ENCODE measurements at regions not wholly inside any gene's neighbourhood (a gene's known extent, or its start where the extent isn't known, plus 50 kb on each side); places are given as distances from the start of the nearest gene placed in this dataset.

DNA sequence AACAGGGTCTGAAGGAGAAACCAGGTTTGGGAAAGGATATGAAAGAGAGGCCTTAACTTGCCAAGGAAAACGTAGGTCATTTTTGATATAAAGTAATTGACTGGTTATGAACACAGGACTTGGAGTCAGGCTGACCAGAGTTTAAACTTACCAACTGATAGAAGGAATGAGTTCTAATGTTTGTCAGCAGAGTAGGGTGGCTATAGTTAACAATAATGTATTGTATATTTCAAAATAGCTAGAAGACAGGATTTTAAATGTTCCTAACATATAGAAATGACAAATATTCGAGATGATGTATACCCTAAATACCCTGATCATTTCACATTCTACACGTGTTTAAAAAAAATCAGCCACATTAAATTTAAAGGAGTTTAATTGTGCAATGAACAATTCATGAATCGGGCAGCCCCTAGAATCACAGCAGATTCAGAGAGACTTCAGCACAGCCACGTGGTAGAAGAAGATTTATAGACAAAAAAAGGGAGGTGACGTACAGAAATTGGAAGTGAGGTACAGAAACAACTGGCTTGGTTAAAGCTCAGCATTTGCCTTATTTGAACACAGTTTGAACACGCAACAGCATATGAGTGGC, 52.5 kb upstream of the PLEKHG7 start:
- DNase-seq, result no peak

DNA sequence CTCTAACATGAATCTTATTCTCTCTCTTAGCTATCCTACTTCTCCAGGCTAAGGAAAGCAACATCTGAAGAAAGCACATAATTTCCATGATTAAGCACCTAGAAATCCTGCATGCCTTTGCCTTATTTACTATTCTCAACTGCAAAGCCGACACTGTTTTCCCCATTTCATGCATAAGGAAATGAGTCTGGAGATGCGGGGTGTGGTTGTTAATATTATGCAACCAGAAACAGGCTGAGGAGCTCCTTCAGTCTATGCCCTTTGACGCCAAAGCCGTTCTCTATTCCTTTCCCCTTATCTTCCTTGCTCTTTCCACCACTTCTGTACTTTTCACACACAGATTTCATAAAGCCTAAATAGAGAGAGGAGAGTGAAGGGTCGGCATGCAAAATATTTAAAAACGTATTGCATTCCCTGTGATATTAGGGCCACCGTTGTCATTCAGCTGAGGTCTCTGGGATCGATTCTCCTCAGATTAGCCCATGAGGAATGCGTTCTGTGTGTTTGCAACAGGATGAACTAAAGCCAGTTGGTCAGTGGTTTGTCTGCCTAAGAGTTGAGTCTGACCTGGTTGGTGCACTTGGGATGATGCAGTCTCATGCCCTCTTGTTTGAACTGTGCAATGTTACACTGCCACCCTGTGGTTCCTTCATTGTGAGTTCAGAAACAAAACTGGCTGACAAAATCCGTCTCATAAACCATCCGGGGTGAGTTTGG, 53.1 kb upstream of the PLEKHG7 start:
- peak; percentile 47 for DNase-seq

DNA sequence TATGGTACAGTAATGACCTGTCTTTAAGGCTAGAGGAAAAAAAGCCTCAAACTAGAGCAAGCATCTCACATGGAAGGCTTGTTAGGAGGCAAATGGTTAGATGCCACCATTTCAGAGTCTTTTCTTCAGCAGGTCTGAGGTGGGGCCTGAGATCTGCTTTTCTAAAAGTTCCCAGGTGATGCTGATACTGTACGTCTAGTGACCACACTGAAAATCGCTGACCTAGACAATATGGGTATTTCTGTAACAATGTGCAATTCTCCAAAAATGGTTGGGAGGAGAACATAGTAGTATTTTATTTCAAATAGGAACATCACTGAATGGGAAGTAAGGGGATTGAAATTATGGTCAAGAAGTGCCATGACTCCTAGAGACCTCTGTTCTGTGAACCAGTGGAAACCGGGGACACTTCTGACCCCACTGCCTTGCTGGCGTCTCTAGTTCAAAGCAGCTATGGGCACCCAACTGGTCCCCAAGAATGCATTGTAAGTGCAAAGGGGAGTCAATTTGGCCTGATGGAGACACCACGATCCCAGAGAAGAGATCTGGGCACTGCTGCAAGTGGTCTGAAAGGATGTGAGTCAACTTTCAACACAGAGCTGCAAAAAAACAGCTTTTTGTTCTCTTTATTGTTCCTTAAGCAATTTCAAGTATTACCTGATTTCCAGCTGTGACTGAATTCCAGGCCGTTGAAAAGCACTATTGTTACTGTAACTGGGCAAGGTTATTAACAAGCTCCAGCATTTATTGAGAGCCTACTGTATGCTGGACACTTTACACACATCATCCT, 54.4 kb upstream of the PLEKHG7 start:
- no peak for DNase-seq

DNA sequence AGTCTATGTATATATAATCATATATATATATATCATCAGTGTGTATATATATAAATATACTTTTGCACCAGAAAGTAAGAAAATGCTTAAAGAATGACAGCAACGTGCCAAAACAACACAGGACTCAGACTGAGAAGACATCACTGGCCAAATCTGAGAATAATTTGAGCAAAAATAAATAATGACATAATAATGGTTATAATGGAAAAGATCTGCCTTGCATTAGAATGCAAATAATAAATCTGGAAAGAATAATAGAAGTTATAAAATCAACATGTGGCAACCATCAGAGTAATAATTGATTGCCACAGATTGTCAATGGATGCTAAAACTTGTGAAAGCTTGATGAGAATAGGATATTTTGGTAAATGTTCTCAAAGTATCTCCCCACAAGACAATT, 61.5 kb upstream of the PLEKHG7 start:
- DNase-seq, result no peak

DNA sequence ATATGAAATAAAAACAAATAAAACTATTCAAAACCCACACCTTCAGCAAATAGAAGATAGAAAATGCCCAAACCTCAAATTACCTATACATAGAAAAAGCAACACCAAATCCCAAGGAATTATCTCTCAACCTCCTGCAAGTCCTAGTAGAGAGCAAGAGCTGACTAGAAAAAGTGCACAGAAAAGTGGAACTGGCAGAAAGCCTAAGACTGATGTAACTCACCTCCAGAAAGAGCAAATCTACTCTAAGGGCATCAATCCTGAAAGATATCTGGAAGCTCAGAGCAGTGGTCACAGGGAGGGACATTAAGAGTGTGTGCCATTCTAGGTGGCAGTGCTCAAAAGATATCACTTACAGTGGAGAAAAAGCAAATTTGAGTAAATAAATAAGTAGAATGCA, 62.1 kb upstream of the PLEKHG7 start:
- no peak for DNase-seq

DNA sequence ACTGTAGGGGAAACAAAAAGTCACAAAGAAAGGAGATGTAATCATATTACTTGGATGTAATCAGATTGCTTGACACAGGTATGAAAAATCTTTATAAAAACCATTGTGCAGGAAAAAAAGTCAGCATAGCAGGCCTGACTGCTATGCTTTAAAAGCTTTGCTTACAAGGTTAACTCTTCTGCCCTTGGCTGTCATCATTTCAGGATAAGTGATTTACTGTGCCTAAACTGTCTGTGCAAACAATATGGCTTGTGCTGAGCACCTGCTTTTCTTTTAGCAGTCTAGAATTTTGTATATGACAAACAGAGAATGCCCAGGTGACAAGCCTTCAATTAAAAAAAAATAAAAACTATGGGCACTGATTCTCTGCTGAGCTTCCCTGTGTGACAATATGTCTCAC, 63.8 kb upstream of the PLEKHG7 start:
- no peak for DNase-seq

DNA sequence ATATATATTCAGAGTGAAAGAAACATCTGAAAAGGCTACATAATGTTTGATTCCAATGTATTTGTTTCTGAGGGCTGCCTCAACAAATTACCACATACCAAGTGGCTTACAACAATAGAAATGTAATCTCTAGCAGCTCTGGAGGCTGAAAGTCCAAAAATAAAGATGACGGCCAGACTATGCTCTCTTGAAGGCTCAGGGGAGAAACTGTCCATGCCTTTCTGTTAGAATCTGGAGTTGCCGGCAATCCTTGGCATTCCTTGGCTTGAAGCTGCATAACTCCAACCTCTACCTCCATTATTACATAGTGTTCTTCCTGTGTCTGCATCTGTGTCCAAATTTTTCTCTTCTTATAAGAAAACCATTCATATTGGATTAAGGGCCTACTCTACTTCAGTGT, 68.1 kb upstream of the PLEKHG7 start:
- DNase-seq, result no peak

DNA sequence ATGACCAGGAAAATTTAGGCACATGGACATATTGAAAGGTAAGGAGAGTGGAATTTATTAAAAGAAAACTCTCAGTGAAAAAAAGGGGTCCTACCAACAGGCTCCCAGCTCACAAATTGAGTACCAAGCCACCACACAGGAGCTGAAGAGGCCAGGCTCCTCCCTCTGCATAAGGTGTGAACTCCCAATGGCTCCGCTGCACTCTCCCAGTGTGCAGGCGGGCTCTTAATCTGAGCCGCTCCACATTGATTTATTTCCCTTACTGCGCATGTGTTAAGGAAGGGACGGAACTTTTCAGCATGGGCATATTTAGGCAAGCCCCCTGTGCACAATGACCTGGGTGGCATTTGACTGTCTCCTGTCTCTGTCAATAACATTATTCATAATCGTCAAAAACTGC, 68.6 kb upstream of the PLEKHG7 start:
- DNase-seq, result no peak

DNA sequence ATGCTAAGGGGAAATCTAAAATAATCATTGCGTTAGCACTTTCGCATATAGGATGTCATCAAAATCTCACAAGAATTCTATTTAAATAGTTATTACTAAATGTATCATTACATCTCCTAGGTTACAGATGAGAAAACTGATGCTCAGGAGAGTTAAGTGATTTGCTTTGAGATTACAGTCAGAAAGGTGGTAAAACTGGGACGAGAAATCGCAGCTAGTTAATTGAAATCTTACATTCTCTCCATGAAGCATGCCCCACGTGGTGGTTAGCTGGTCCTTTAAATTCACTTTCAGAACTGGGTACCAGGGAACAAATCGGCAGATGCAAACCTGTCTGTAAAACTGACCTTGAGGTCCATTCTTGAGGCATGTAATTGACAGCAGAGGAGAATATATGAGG, 71.8 kb upstream of the PLEKHG7 start:
- DNase-seq, result no peak

DNA sequence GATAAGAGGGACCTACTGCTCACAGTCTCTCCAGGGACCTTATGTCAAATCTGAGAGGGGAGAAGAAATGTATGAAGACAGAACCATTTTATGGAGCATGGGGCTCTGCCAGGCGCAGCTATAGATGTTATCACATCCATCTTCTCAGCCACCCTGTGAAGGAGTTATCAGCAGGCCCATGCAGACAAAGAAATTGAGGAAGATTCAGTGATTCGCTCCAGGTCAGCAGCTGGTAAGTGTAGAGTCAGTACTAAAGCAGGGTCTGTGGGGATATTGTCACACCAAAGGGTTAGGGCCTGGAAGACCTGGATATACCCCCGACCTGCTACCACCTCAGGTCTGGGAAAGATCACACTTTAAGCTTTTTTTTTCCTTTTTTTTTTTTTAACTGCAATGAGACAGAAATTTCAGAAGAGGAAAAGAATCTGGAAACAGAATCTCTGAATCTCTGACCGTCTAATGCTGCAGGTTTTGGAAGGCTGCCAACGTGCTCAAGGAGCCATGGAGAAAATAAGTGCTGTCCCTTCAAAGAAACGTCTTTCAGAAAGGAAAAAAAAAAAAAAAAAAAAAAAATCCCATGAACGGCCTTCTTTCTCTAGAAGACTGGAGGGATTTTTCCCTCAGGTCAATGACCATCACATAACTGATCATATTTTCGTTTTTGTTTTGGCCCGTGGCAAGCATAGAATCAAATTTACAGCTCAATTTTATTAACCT, 73.3 kb upstream of the PLEKHG7 start:
- no peak for DNase-seq

DNA sequence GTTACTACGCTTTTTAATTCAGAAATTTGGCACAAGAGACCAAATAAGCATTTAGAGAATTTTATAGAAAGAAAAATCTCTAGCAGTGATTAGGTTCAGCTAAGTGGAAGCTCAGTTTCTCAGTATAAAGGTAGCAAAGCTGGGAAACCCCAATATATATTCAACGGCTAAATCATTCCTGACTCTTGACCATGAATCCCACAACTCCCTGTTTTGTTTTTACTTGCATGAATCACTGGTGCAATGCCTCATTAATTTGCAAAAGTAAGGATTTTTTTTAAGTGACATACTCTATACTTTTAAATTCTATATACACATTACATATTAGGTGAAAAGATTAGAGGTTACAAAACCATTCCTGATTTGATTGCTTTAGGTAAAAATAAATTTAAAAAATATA, 74.3 kb upstream of the PLEKHG7 start:
- no peak for DNase-seq

DNA sequence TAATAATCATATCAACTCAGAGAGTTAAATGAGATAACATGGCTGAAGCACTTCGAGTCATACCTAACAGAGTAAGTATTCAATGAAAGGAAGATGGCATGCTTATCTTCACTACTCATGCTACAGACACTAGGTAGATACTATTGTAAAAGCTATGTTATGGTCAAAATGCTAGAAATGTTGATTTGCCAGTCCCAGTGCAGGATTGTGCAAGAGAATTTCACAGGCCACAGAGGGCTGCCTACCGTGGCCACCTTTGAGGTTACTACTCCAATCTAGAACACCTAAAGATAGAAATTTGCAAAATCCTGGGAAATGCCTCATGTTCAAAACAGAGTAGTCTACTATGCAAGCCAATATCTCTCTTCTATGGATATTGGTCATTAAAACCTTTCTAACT, 75.3 kb upstream of the PLEKHG7 start:
- DNase-seq, result no peak

DNA sequence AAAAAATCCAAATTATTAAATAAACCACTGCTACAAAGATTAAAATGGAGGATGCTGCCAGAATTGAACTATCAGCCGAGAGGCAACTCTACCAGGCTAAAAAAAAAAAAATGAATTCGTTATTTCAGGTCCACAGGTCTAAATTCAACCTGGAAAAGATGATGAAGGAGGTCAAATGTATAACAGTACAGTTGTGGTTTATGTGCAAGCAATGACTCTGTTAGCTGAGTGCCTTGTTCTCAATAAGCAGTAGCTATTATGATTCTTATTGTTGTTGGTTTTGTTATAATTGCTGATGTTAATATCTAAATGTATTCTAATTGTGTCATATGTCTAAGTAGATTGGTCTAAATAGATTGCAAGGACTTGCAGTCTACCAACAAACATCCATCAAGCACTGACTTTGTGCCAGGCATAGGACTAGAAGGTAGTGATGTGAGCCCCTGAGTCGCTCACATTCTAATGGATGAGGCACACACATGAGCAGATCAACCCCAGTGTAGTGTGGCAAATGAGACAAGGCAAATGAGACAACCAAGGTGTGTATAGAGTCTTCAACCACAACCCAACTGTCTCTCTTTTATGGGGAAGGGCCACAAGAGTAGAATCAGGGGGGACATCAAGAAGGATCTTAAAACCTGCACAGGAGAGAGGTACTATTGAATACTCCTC, 77.0 kb upstream of the PLEKHG7 start:
- DNase-seq, result no peak

DNA sequence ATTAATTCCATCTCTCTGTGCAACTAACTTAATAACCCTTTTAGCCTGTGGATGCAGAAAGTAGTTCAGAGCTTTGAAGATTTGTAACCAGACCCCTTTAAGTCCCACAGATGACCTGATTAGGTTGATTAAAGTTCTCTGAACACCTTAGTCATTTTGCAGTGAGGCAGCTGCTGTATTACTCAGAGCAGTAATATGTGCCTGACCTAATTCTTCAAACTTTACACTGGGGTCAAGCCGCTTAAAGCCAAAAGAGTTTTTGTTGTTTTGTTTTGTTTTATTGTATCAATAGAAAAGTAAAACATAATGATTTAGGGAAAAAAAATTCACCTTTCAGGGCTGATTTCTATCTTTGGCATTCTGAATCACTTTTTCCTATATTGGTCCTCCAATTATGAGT, 78.6 kb upstream of the PLEKHG7 start:
- DNase-seq, result no peak

DNA sequence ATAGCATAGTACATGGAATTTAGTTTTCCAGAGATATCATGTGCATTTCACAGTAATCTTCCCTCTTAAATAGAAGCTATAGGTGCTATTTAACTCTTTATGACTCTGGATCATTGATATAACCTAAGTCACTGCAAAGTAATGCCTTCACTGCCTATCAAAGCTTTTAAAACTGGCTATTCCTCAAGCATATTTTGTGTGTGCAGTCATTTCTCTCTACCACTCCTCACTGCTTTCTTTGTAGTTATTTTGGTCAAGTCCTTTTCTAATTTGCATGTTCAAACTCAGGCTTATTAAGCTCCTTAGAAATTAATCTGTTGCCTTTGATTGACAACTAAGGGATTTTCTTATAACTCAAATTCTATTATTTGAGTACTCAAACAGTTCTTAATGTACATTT, 79.4 kb upstream of the PLEKHG7 start:
- DNase-seq, result no peak

DNA sequence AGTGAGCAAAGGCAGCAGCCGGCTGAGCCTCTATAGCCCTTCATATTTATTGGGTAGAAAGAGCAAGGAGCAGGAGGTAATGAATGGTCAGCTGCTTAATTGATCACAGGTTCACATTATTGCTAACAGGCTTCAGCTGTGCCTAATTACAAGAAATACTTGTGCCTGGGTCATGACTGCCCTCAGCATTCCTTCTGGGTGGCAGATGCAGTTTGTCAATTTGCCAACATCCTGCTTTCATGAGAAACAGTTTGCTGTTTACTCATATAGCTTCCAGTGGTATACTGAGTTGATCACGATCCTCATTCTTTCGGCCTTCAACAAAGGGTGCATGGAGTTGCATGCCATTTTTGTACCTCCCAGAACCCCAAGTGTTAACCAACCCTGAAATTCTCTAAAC, 81.0 kb upstream of the PLEKHG7 start:
- DNase-seq, result no peak

DNA sequence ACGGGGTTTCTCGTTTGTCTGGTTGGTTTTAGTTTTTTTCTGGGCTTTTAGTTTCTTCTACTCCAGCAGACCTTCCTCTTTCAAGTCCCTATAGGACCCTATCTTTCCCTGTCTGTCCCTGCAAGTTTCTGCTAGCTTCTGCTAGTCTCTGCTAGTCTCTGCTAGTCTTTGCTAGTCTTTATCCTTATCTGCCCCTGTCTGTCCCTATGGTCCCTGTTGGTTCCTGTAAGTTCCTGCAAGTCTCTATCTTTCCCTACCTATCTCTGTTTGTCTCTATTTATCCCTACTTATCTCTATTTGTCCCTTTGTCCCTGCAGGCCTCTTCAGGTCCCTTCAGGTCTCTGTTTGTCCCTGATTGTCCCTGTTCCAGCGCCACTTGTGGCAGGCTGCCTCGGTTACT, 81.5 kb upstream of the PLEKHG7 start:
- no peak for DNase-seq

DNA sequence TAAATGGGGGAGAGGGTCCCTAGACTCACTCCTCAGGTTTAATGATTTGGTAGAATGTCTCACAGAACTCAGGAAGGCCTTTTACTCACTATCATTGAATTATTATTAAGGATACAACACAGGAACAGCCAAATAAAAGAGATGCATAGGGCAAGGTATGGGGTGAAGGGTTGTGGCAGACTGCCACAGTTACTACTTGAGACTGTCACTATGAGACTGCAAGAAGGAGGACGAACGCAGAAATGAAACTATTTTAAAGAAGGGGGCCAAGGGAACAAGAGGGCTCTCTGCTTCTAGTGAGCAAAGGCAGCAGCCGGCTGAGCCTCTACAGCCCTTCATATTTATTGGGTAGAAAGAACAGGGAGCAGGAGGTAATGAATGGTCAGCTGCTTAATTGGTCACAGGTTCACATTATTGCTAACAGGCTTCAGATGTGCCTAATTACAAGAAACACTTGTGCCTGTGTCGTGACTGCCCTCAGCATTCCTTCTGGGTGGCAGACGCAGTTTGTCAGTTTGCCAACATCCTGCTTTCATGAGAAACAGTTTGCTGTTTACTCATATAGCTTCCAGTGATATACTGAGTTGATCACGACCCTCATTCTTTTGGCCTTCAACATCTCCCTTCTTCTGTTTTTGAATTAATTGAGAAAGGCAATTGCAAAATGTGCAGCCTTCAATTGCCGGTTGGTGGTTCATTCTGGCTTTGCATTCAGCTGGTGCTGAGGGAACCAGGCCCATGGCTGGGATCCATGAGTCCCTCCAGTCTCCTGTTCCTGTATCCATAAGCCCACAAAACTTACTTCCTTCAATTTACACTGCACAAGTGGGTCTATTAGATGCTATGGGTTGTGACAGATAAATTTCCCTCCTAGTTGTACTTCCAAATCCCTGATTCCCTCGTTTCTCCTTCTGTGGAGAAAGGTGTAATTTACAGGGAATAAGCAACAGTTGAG, 82.8 kb upstream of the PLEKHG7 start:
- no peak for DNase-seq

DNA sequence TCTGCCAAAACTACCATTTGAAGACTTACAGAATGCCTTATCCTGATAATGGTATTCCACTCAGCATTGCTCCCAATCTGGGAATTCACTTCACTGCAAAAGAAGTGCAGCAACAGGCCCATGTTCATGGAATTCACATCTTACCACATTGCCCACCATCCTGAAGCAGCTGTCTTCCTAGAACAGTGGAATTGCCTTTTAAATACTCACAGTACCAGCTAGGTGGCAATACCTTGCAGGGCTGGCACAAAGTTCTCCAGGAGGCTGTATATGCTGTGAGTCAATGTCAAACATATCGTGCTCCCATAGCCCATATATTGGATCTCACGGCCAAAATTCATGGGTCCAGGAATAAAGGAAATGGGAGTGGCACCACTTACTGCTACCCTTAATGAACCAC, 83.8 kb upstream of the PLEKHG7 start:
- no peak for DNase-seq

DNA sequence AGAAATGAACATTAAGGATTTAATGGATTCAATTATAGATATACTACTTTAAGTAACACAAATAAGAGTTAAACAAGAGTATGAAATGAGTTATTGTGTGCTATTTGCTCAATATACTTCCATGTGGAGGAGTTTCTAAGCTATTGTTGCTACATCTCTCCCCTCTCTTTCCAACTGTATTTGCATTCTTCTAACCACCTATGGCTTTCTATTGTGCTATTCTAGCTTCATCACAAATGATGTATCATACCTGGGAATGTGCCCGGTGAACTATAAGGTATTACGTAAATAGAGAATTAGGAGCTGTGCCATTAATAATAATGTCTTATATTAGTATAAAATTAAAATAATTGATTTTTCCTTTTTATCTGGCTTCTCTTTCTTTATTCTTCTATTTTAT, 87.1 kb upstream of the PLEKHG7 start:
- DNase-seq, result no peak

DNA sequence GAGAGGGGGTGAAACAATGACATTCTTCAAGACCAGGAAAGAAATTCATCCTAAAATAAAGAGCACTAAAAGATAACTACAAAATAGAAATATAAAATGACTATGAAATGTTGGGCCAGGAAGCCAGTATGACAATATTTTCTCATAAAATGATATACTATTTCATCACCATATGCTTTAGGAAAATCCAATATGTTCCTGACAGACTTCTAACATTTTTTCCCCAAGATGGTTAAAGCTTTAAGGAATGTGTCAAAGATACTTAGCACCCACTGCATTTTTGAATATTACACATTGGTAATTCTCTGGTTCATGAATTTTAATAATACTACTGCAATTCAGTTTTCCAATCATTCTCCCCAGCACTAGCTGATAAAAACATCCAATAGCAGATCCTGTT, 87.7 kb upstream of the PLEKHG7 start:
- DNase-seq, result no peak

DNA sequence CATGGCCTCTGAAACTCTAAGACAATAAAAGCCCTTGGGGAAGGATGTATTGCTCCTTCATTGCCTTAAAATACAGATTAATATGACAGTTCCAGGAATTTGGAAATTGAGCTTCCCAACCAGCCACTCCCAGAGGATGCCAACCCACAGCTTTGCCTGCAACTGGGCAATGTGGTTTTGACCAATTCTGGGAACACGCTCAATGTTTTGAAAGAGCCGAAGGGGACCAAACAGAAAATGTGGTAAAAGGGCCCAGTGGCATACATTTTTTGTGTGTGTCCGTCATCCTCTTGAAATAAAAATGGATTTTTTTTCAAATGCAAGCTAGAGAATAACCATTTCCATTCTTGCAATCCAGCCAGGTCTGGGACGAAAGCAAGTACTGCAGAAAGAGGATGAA, 88.3 kb upstream of the PLEKHG7 start:
- peak; percentile 54 for DNase-seq

Measured in left hindlimb (tissue), 1 donor.